Osteocyte (in vitro differentiated cells): ENCODE measurements at regions not wholly inside any gene's neighbourhood (a gene's known extent, or its start where the extent isn't known, plus 50 kb on each side); places are given as distances from the start of the nearest gene placed in this dataset.
A peak's percentile ranks its signal among the peaks of the same experiment; 100 is the strongest.
"Not testable (repeated sequence)": the region's sequence is repeated elsewhere in the genome, so short reads cannot be mapped to it uniquely, and the experiment has no call there.

ENCODE experiments used
- DNase-seq: peaks from one replicate; pipeline ENCODE4 v3.0.0; 2021; ENCODE audit warnings: mixed read lengths; ENCODE audit not compliant: unreplicated experiment; ENCODE audit errors: extremely low spot score
- H3K27ac Mint-ChIP-seq: one replicate; pipeline ENCODE4 v1.8.0; 2021; ENCODE audit warnings: mild to moderate bottlenecking, mixed read lengths; ENCODE audit not compliant: unreplicated experiment
- H3K27me3 Mint-ChIP-seq: one replicate; pipeline ENCODE4 v1.8.0; 2021; ENCODE audit warnings: mixed read lengths; ENCODE audit not compliant: unreplicated experiment
- H3K36me3 Mint-ChIP-seq: one replicate; pipeline ENCODE4 v1.8.0; 2021; ENCODE audit warnings: mixed read lengths; ENCODE audit not compliant: unreplicated experiment
- H3K4me1 Mint-ChIP-seq: one replicate; pipeline ENCODE4 v1.8.0; 2021; ENCODE audit warnings: mixed read lengths; ENCODE audit not compliant: unreplicated experiment
- H3K4me3 Mint-ChIP-seq: one replicate; pipeline ENCODE4 v1.8.0; 2021; ENCODE audit warnings: mild to moderate bottlenecking, moderate library complexity, mixed read lengths; ENCODE audit not compliant: unreplicated experiment
- H3K9me3 Mint-ChIP-seq: one replicate; pipeline ENCODE4 v1.8.0; 2021; ENCODE audit warnings: mixed read lengths; ENCODE audit not compliant: unreplicated experiment
- CTCF ChIP-seq: fragments of 200-600 bp; sonication (generic); IDR thresholded peaks from 2 replicates; pipeline ENCODE4 v1.5.0; 2021; ENCODE audit warnings: antibody characterized with exemption, mild to moderate bottlenecking, moderate library complexity

- Mint-ChIP-seq H3K9me3 (peaks cover 4% of the 10 kb centered on the region), H3K4me3 (no peak overlapping the region), H3K4me1 (peaks cover 34% of the 10 kb centered on the region), H3K36me3 (no peaks in the 10 kb centered on the region), H3K27me3 (no peaks in the 10 kb centered on the region), H3K27ac (no peak overlapping the region)
- no peak for TF ChIP-seq CTCF
- DNase-seq: no peak
These were observed 133.0 kb upstream of the NECTIN3 start for GRCh38 chr3:110938629-110939028.

GRCh38 chr3:110940055-110940454 lies 131.6 kb upstream of the NECTIN3 start:
- H3K27ac Mint-ChIP-seq: peak overlapping the region; percentile 3
- peaks cover 24% of the 10 kb centered on the region for H3K4me1 Mint-ChIP-seq
- peaks cover 7% of the 10 kb centered on the region for H3K9me3 Mint-ChIP-seq
- peaks cover 2% of the 10 kb centered on the region for H3K36me3 Mint-ChIP-seq
- no peak for TF ChIP-seq CTCF
- DNase-seq: no peak
- H3K4me3 Mint-ChIP-seq: no peak overlapping the region
- H3K27me3 Mint-ChIP-seq: no peaks in the 10 kb centered on the region

GRCh38 chr3:110944782-110945181 lies 126.8 kb upstream of the NECTIN3 start:
- no peak for TF ChIP-seq CTCF
- Mint-ChIP-seq H3K4me1 (peaks cover 35% of the 10 kb centered on the region), H3K27me3 (no peaks in the 10 kb centered on the region), H3K4me3 (no peak overlapping the region), H3K36me3 (peaks cover 23% of the 10 kb centered on the region), H3K9me3 (peaks cover 14% of the 10 kb centered on the region), H3K27ac (no peak overlapping the region)
- no peak for DNase-seq

GRCh38 chr3:110946810-110947209 lies 124.8 kb upstream of the NECTIN3 start:
- Mint-ChIP-seq H3K27ac (peak overlapping the region; percentile 67), H3K9me3 (peaks cover 18% of the 10 kb centered on the region), H3K27me3 (no peaks in the 10 kb centered on the region), H3K36me3 (peaks cover 28% of the 10 kb centered on the region), H3K4me3 (no peak overlapping the region), H3K4me1 (peaks cover 25% of the 10 kb centered on the region)
- TF ChIP-seq CTCF: no peak
- no peak for DNase-seq

- DNase-seq, H3K27me3 Mint-ChIP-seq, H3K4me3 Mint-ChIP-seq, H3K27ac Mint-ChIP-seq: not testable (repeated sequence)
- peaks cover 28% of the 10 kb centered on the region for H3K4me1 Mint-ChIP-seq
- H3K9me3 Mint-ChIP-seq: peaks cover 22% of the 10 kb centered on the region
- peaks cover 28% of the 10 kb centered on the region for H3K36me3 Mint-ChIP-seq
These were observed 122.4 kb upstream of the NECTIN3 start for GRCh38 chr3:110949194-110949593.

GRCh38 chr3:110955301-110955880 lies 116.2 kb upstream of the NECTIN3 start:
- DNase-seq: no peak
- H3K9me3 Mint-ChIP-seq: peaks cover 4% of the 10 kb centered on the region
- H3K4me3 Mint-ChIP-seq: no peak overlapping the region
- TF ChIP-seq CTCF: no peak
- peaks cover 3% of the 10 kb centered on the region for H3K36me3 Mint-ChIP-seq
- H3K4me1 Mint-ChIP-seq: peaks cover 41% of the 10 kb centered on the region
- H3K27ac Mint-ChIP-seq: peak overlapping the region; percentile 81
- H3K27me3 Mint-ChIP-seq: no peaks in the 10 kb centered on the region
